Endothelial cell of umbilical vein (primary cell): ENCODE measurements at regions not wholly inside any gene's neighbourhood (a gene's known extent, or its start where the extent isn't known, plus 50 kb on each side); places are given as distances from the start of the nearest gene placed in this dataset.

Experiments
- BruUV-seq: library from RNA; stranded (reverse); fragments of 400-500 nt; replicated peaks from 2 replicates; lab custom pipeline; 2021; lab: Mats Ljungman, UMichigan
- CTCF ChIA-PET: fragments of 300-600, 350-600 bp; sonication (Branson Sonifier 250); formaldehyde crosslinking; loops from one replicate; lab custom pipeline; 2021; ENCODE audit warnings: antibody characterized with exemption, inconsistent platforms; lab: Charles Lee
- POLR2A ChIA-PET: fragments of 300-600, 350-600 bp; sonication (Branson Sonifier 250); formaldehyde crosslinking; loops from one replicate; lab custom pipeline; 2021; ENCODE audit warnings: antibody characterized with exemption, inconsistent platforms; lab: Charles Lee
- DNase-seq: peaks from one replicate; pipeline ENCODE4 v3.0.0-alpha.2; 2011; ENCODE audit warnings: low read depth, low spot score
- FAIRE-seq: peaks from 2 replicates; lab custom pipeline; 2011; peaks lifted over from hg19 to GRCh38; lab: Jason Lieb, UNC
- H2AFZ ChIP-seq: 2 replicates; pipeline ENCODE4 v1.6.0; 2012; ENCODE audit warnings: low read depth, low read length, control low read depth, inconsistent platforms
- H3K27ac ChIP-seq: 2 replicates; pipeline ENCODE4 v1.5.1; 2011; ENCODE audit warnings: low read depth, mild to moderate bottlenecking, control low read depth, low read length, moderate library complexity; ENCODE audit not compliant: insufficient read depth
- H3K27me3 ChIP-seq, 2 experiments: 2 replicates each; pipeline versions ENCODE4 v1.6.0 to v1.6.1; 2011; ENCODE audit warnings: low read length in 2 of 2, mixed read lengths in 1 of 2; ENCODE audit not compliant: control insufficient read depth in 2 of 2, insufficient read depth in 2 of 2
- H3K36me3 ChIP-seq, 2 experiments: 2 replicates in 1 of 2; 3 replicates in 1 of 2; pipeline ENCODE4 v1.5.1; 2011; ENCODE audit warnings: low read length in 2 of 2, mild to moderate bottlenecking in 1 of 2, moderate library complexity in 1 of 2; ENCODE audit not compliant: control insufficient read depth in 2 of 2, insufficient read depth in 2 of 2; ENCODE audit errors: extremely low read depth in 1 of 2
- H3K4me1 ChIP-seq: 3 replicates; pipeline ENCODE4 v1.5.1; 2011; ENCODE audit warnings: mild to moderate bottlenecking, low read length; ENCODE audit not compliant: control insufficient read depth, insufficient read depth; ENCODE audit errors: extremely low read depth
- H3K4me2 ChIP-seq: 2 replicates; pipeline ENCODE4 v1.6.1; 2011; ENCODE audit warnings: low read length, control low read depth, mixed read lengths; ENCODE audit not compliant: insufficient read depth
- H3K4me3 ChIP-seq, 3 experiments: fragments of 200-600 bp in 1 of 3; sonication (generic), shearing (Covaris generic) in 1 of 3; replicated peaks in 1 of 3; 2 replicates each; pipeline ENCODE4 v1.5.1; 2011 to 2016; ENCODE audit warnings: control low read depth in 3 of 3, low read length in 3 of 3, mild to moderate bottlenecking in 2 of 3, inconsistent platforms in 1 of 3, low read depth in 1 of 3, moderate library complexity in 1 of 3; ENCODE audit not compliant: insufficient read depth in 1 of 3
- H3K79me2 ChIP-seq: 2 replicates; pipeline ENCODE4 v1.6.0; 2012; ENCODE audit warnings: low read length, inconsistent platforms; ENCODE audit not compliant: control insufficient read depth, insufficient read depth
- H3K9ac ChIP-seq: replicated peaks from 2 replicates; pipeline ENCODE3; 2011; ENCODE audit warnings: low read length, control low read depth; ENCODE audit not compliant: insufficient read depth; ENCODE audit errors: extremely low read depth
- H3K9me1 ChIP-seq: replicated peaks from 3 replicates; pipeline ENCODE4 v1.6.0; 2011; ENCODE audit warnings: mild to moderate bottlenecking, low read length; ENCODE audit not compliant: control insufficient read depth, insufficient read depth; ENCODE audit errors: extremely low read depth
- H3K9me3 ChIP-seq: replicated peaks from 2 replicates; pipeline ENCODE4 v1.5.1; 2012; ENCODE audit warnings: low read length, inconsistent platforms; ENCODE audit not compliant: control insufficient read depth, insufficient read depth
- H4K20me1 ChIP-seq: replicated peaks from 2 replicates; pipeline ENCODE3; 2011; ENCODE audit warnings: mild to moderate bottlenecking, low read length; ENCODE audit not compliant: control insufficient read depth, insufficient read depth; ENCODE audit errors: extremely low read depth
- CTCF ChIP-seq, 2 donors: IDR thresholded peaks; 1 replicate in 1 of 2; 2 replicates in 1 of 2; pipeline ENCODE4 v1.5.1; 2011; ENCODE audit warnings: low read length in 2 of 2, mild to moderate bottlenecking in 2 of 2, moderate library complexity in 2 of 2, control low read depth in 1 of 2, inconsistent platforms in 1 of 2, low read depth in 1 of 2; ENCODE audit not compliant: insufficient read depth in 1 of 2; ENCODE audit errors: extremely low read depth in 1 of 2
- EZH2 ChIP-seq: IDR thresholded peaks from 2 replicates; pipeline ENCODE4 v1.6.1; 2012; ENCODE audit warnings: borderline replicate concordance, low read depth, mild to moderate bottlenecking, moderate library complexity, low read length, inconsistent platforms; ENCODE audit not compliant: severe bottlenecking
- FOS ChIP-seq: IDR thresholded peaks from 2 replicates; pipeline ENCODE4 v1.6.1; 2011; ENCODE audit warnings: mild to moderate bottlenecking, low read length, moderate library complexity, borderline replicate concordance; ENCODE audit not compliant: insufficient read depth
- GATA2 ChIP-seq: IDR thresholded peaks from 2 replicates; pipeline ENCODE4 v1.7.0; 2011; ENCODE audit warnings: low read depth, mild to moderate bottlenecking, moderate library complexity, mixed read lengths, low read length; ENCODE audit not compliant: insufficient read length, insufficient read depth
- JUN ChIP-seq: IDR thresholded peaks from 2 replicates; pipeline ENCODE4 v1.6.1; 2011; ENCODE audit warnings: borderline replicate concordance, low read depth; ENCODE audit not compliant: insufficient read length, insufficient read depth
- MAX ChIP-seq: IDR thresholded peaks from 2 replicates; pipeline ENCODE4 v1.6.1; 2011; ENCODE audit not compliant: insufficient read depth, insufficient read length
- MYC ChIP-seq: IDR thresholded peaks from one replicate; pipeline ENCODE4 v1.6.1; 2011; ENCODE audit warnings: mild to moderate bottlenecking, low read depth, low read length
- POLR2A ChIP-seq: IDR thresholded peaks from 2 replicates; pipeline ENCODE4 v1.6.1; 2012; ENCODE audit warnings: low read depth, mild to moderate bottlenecking, control low read depth, low read length
- POLR2AphosphoS5 ChIP-seq: IDR thresholded peaks from 2 replicates; pipeline ENCODE4 v1.6.1; 2012; ENCODE audit warnings: low read depth, mild to moderate bottlenecking, control low read depth, low read length, moderate library complexity; ENCODE audit not compliant: insufficient read depth
- dilution Hi-C: fragments of 300-500 bp; cut with MboI; formaldehyde crosslinking; loops from one replicate; pipeline ENCODE4 v1.15.0; 2019; ENCODE audit warnings: low sequenced_read_pairs; ENCODE audit not compliant: extremely low pct_ligation_motif_present
- intact Hi-C: fragments of 100-400 bp; cut with micrococcal nuclease; formaldehyde crosslinking; loops from one replicate; pipeline ENCODE4 v1.10.0; 2022

- ChIA-PET POLR2A (no interaction called here), CTCF (interaction anchor here (1.1 to 1.7 kb wide), 3 partner anchors 32 to 110 kb away, joined by 3 to 4 read pairs (median 3); no protein-coding TSS in a partner anchor)
- Histone ChIP-seq H3K9me1 (no peaks in the 10 kb centered on the region), H3K27ac (no peak overlapping the region), H4K20me1 (no peaks in the 10 kb centered on the region), H3K36me3 (peaks cover 0 to 2% of the 10 kb centered on the region in 2 experiments), H3K4me2 (no peak overlapping the region), H3K4me1 (peaks cover 37% of the 10 kb centered on the region), H3K27me3 (no peaks in the 10 kb centered on the region), H3K79me2 (no peaks in the 10 kb centered on the region), H2AFZ (no peak overlapping the region), H3K4me3 (no peak overlapping the region), H3K9ac (no peak overlapping the region), H3K9me3 (no peaks in the 10 kb centered on the region)
- DNase-seq (no peak), FAIRE-seq (no peak)
- intact Hi-C loops (no loop called here), dilution Hi-C loops (loop anchor here (25.0 kb wide), 1 partner anchor 102 kb away; no protein-coding TSS in a partner anchor)
- no peak for TF ChIP-seq JUN
- TF ChIP-seq MYC: no peak
- TF ChIP-seq FOS: no peak
- TF ChIP-seq GATA2: no peak
- TF ChIP-seq MAX: no peak
- no peak for TF ChIP-seq CTCF (IDR thresholded peaks at IDR 0.05; ENCODE audit: extremely low read depth in 1 of 2, insufficient read depth in 1 of 2, low read depth in 1 of 2, low read length in 2 of 2)
- no peak for TF ChIP-seq POLR2A
- no peak for TF ChIP-seq POLR2AphosphoS5
- TF ChIP-seq EZH2: no peak
- no TSS peak for BruUV-seq
Observed at GRCh38 chr6:126914172-126914571, 204.3 kb upstream of the RSPO3 start.
